SKM-1 treated with dmso at 0.1 percent for 144 hours (cell line): ENCODE measurements at regions not wholly inside any gene's neighbourhood (a gene's known extent, or its start where the extent isn't known, plus 50 kb on each side); places are given as distances from the start of the nearest gene placed in this dataset.

ENCODE experiments used
- DNase-seq: peaks from one replicate; lab custom pipeline; 2025; ENCODE audit not compliant: unreplicated experiment; lab: John Stamatoyannopoulos, UW

DNA sequence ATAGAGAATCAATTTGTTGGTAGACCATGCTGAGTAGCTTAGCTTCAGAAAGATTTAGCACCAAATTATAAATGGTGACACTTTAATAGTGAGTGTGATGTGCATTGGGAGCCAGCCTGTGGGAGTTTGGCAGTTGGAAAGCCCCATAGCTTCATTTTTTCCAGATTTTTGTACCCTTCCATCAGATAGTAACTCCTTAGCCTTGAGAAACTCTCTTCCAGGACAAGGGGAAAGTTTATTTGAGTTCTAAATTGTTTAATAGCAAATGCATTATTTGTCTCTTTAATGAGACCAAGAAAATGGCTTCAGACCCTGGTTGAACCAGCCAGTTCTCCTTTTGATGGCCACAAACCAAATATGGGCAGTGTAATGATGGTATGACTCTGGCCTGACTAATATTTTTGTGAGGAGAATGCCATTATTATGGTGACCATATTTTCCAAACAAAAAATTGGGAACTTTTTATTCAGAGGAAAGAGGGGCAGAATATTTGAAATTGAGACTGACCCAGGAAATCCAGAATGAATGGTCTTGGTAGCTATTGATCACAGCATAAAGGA is 49.8 kb downstream of the PLCE1 start:
- no peak for DNase-seq

- DNase-seq, result no peak
These were observed 52.4 kb downstream of the PLCE1 start for GRCh38 chr10:94046098-94046497.

DNA sequence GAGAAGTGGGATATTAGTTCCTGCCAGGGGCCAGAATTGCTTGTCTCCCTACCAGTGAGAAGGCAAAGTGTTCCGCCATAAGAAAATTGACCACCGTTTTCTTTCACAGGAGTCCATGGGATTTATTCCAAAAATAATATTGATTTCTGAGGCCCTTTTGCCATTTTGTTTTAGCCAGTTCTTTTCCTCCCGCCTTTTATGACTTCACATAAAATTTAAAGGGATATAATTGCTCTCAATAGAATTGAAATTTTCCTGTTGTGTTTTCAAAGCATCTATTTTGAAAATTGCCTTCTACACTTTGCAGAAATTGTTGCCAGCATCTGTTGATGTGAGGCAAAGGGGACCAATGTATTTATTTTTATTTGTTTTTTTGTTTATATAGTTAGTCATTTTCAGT is 53.6 kb downstream of the PLCE1 start:
- DNase-seq, result no peak

DNA sequence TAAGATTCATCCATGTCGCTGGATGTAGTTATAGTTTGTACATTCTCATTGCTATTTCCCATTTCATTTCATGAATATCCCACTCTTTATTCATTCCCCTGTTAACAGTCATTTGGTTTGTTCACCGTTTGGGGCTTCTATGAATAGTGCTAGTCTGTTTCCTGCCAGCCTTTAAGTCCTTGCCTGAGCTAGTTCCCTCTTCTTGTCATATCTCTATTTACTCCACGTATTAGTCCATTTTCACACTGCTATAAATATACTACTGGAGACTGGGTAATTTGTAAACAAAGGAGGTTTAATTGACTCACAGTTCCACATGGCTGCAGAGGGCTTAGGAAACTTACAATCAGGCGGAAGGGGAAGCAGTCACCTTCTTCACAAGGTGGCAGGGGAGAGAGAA is 56.2 kb downstream of the PLCE1 start:
- no peak for DNase-seq

- DNase-seq, result no peak
These were observed 58.5 kb downstream of the PLCE1 start for GRCh38 chr10:94052281-94052680.

GRCh38 chr10:94052866-94053791 is 59.4 kb downstream of the PLCE1 start:
- no peak for DNase-seq

- DNase-seq, result no peak
These were observed 65.6 kb downstream of the PLCE1 start for GRCh38 chr10:94059178-94059883.

- no peak for DNase-seq
These were observed 67.3 kb downstream of the PLCE1 start for GRCh38 chr10:94061026-94061425.

GRCh38 chr10:94062611-94063010 is 68.9 kb downstream of the PLCE1 start:
- DNase-seq, result no peak

DNA sequence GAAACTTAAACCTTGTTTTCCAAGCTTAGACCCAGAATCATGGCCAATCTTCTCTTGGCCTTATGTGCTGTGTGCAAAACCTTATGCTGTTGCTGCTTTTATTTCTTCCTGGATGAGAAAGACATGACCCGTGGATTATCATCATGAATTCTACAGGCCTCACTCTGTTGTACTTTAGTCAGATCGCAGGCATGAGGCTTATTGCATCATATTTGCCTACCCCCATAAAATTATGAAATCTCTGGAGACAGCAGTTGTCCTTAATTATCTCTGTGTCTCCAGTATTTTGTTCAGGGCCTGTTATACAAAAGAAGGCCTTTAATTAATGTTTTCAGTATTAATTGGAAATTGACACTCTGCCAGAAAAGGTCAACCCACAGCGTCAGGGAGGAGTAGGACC is 71.6 kb downstream of the PLCE1 start:
- DNase-seq, result no peak

- DNase-seq, result no peak
These were observed 72.1 kb downstream of the PLCE1 start for GRCh38 chr10:94065787-94066186.

DNA sequence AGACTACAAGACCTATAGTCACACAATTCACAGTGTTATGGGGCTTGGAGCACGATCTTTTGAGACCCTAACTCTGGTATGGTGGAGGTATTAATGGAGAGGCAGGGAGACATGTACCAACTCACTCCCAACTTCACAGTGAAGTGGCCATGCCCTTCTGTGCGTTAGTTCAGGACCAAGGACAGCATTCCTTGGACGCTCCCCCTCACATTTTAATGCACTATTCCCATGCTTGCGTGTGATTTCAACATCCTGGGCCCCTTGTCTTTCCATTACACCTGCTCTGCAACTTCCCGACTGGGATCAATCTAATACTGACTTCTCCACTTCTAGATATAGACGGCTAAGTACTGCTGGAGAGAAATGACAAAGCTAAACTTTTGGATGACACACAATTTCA is 72.7 kb downstream of the PLCE1 start:
- DNase-seq, result no peak

DNA sequence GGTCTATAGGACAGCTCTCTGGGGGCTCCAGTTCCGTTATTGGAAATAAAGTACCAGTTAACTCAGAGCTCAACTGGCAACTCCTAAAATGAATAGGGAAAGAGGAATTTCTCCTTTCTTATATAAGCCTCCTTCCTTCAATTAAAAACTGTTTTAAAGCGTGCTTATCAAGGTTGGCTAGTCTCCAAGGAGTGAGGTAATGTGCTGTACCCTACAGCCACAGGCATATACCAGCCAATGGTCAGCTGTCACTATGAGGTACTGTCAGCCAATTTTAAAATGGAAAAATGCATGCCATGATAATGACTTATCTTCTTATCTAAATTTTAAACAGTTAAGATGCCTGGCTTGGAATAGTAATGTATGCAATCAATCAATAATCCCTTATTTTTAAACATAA is 76.2 kb downstream of the PLCE1 start:
- DNase-seq, result no peak

DNA sequence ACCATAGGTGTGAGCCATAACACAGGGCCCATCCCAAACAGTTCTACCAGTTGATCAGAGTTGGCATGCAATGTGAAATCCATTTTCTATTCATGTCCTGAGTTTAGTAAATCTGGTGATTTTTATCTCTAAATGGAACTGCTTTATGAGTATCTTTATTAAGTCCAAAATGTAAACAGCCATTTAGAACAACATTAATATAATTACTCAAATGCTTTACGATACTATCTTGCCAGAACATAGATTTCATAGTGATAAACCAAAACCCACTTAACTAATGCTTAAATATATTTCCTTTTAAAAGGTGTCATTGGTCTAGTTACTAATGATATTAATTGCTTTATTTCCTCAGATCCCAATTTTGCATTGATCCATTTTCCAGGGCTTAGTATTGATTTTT is 80.7 kb downstream of the PLCE1 start:
- no peak for DNase-seq

GRCh38 chr10:94075506-94075905 is 81.8 kb downstream of the PLCE1 start:
- no peak for DNase-seq

GRCh38 chr10:94076325-94076841 is 82.7 kb downstream of the PLCE1 start:
- no peak for DNase-seq

- no peak for DNase-seq
These were observed 83.3 kb downstream of the PLCE1 start for GRCh38 chr10:94077042-94077441.

- no peak for DNase-seq
These were observed 86.4 kb downstream of the PLCE1 start for GRCh38 chr10:94080108-94080507.

GRCh38 chr10:94083662-94084265 is 90.0 kb downstream of the PLCE1 start:
- DNase-seq, result no peak

DNA sequence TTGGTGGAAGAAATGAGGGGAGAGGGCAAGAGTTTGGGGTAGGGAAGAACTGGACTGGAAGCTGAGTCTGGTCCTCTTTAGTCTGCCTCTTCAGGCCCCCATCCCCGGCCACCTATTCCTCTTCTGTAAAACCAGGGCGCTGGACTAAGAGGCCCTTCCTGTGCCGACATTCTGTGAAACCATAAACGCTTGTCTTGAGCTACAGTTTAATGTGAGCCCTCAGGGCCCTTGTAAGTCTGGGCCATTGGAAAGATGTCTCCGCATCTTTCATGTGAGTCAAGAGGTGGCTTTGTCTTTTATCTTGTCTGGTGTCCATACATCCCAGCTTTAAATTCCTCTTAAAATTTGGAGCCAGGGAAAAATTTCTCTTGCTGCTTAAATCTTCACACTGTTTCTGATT is 90.6 kb downstream of the PLCE1 start:
- no peak for DNase-seq

GRCh38 chr10:94085288-94085687 is 91.6 kb downstream of the PLCE1 start:
- DNase-seq, result no peak
